VCaP (cell line): ENCODE measurements at regions not wholly inside any gene's neighbourhood (a gene's known extent, or its start where the extent isn't known, plus 50 kb on each side); places are given as distances from the start of the nearest gene placed in this dataset.
"Not testable (repeated sequence)": the region's sequence is repeated elsewhere in the genome, so short reads cannot be mapped to it uniquely, and the experiment has no call there.

Experiments used
- H3K27ac ChIP-seq: fragments of 450-650 bp; 2 replicates; pipeline ENCODE4 v1.5.1; 2017
- TF ChIP-seq, protein P1 (sequence below): fragments of 450-650 bp; conservative IDR thresholded peaks from 2 replicates; pipeline ENCODE4 v1.5.1; 2017; ENCODE audit warnings: mild to moderate bottlenecking, moderate library complexity

- H3K27ac ChIP-seq, result no peak overlapping the region
- TF ChIP-seq, protein P1, sequence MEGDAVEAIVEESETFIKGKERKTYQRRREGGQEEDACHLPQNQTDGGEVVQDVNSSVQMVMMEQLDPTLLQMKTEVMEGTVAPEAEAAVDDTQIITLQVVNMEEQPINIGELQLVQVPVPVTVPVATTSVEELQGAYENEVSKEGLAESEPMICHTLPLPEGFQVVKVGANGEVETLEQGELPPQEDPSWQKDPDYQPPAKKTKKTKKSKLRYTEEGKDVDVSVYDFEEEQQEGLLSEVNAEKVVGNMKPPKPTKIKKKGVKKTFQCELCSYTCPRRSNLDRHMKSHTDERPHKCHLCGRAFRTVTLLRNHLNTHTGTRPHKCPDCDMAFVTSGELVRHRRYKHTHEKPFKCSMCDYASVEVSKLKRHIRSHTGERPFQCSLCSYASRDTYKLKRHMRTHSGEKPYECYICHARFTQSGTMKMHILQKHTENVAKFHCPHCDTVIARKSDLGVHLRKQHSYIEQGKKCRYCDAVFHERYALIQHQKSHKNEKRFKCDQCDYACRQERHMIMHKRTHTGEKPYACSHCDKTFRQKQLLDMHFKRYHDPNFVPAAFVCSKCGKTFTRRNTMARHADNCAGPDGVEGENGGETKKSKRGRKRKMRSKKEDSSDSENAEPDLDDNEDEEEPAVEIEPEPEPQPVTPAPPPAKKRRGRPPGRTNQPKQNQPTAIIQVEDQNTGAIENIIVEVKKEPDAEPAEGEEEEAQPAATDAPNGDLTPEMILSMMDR, result no peak
These were observed 294.8 kb upstream of the CHRM3 start for GRCh38 chr1:239091537-239091936.

DNA sequence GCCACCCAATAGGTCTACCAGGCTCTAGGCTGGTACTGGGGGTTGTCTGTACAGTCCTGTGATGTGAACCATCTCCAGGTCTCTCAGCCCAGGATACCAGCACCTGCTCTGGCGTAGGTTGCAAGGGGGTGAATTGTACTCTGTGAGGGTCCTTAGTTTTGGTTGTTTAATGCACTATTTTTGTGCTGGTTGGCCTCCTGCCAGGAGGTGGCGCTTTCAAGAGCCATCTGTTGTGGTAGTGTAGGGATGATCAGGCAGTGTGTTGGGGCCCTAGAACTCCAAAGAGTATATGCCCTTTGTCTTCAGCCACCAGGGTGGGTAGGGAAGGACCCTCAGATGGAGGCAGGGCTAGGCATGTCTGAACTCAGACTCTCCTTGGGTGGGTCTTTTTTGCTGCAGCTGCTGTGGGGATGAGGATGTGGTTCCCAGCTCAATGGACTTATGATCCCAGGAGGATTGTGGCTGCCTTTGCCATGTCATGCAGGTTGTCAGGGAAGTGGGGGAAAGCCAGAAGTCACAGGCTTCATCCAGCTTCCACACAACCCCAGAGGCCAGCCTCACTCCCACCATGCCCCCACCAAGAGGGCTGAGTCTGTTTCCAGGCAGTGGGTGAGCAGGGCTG is 301.8 kb upstream of the CHRM3 start:
- TF ChIP-seq, protein P1, result no peak
- no peak overlapping the region for H3K27ac ChIP-seq

DNA sequence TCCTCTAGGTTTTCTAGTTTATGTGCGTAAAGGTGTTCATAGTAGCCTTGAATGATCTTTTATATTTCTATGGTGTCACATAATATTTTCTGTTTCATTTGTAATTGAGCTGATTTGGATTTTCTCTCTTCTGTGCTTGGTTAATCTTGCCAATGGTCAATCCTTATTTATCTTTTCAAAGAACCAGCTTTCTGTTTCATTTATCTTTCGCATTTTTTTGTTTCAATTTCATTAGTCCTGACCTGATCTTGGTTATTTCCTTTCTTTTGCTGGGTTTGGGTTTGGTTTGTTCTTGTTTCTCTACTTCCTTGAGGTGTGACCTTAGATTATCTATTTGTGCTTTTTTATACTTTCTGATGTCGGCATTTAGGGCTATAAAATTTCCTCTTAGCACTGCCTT is 304.4 kb upstream of the CHRM3 start:
- not testable (repeated sequence) for H3K27ac ChIP-seq

GRCh38 chr1:239067480-239067879 is 318.9 kb upstream of the CHRM3 start:
- TF ChIP-seq, protein P1, result no peak
- no peak overlapping the region for H3K27ac ChIP-seq

- TF ChIP-seq, protein P1, result no peak
- no peak overlapping the region for H3K27ac ChIP-seq
These were observed 319.3 kb upstream of the CHRM3 start for GRCh38 chr1:239067058-239067457.

GRCh38 chr1:239061770-239062169 is 324.6 kb upstream of the CHRM3 start:
- no peak overlapping the region for H3K27ac ChIP-seq
- TF ChIP-seq, protein P1, result no peak

GRCh38 chr1:239058190-239058589 is 328.2 kb upstream of the CHRM3 start:
- TF ChIP-seq, protein P1, result no peak
- H3K27ac ChIP-seq, result no peak overlapping the region

DNA sequence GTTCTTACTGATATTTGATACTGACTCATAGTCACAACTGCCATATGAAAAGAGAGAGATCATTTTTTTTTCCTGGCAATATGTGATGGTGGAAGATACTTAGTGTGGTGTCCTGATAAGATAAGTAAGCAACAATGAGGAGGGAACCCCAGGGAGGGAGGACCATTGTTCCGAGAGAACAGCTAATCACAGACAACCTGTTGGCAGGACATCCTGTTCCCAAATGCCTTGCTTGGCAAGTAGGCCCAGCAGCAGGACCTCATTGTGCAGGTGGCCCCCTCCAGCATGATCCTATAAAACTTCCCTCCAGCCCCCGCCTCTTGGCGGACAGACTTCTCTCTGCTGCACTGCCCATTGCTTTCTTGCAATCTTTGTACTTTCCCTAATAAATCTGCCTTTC is 329.4 kb upstream of the CHRM3 start:
- H3K27ac ChIP-seq, result no peak overlapping the region
- TF ChIP-seq, protein P1, result no peak
